IPS-18a (cell line): ENCODE measurements at regions not wholly inside any gene's neighbourhood (a gene's known extent, or its start where the extent isn't known, plus 50 kb on each side); places are given as distances from the start of the nearest gene placed in this dataset.
"Not testable (repeated sequence)": the region's sequence is repeated elsewhere in the genome, so short reads cannot be mapped to it uniquely, and the experiment has no call there.

Source experiments
- H3K27ac ChIP-seq: one replicate; pipeline ENCODE4 v1.5.1; 2013; ENCODE audit warnings: low read length
- H3K27me3 ChIP-seq: one replicate; pipeline ENCODE4 v1.6.1; 2013; ENCODE audit warnings: mild to moderate bottlenecking, low read length; ENCODE audit not compliant: control insufficient read depth, insufficient read depth
- H3K36me3 ChIP-seq: one replicate; pipeline ENCODE4 v1.6.1; 2013; ENCODE audit warnings: low read depth, low read length; ENCODE audit not compliant: control insufficient read depth
- H3K4me1 ChIP-seq: one replicate; pipeline ENCODE4 v1.6.1; 2013; ENCODE audit warnings: low read depth, low read length; ENCODE audit not compliant: control insufficient read depth
- H3K4me3 ChIP-seq: one replicate; pipeline ENCODE4 v1.5.1; 2013; ENCODE audit warnings: low read length
- H3K9ac ChIP-seq: one replicate; pipeline ENCODE4 v1.6.1; 2013; ENCODE audit warnings: mild to moderate bottlenecking, low read length, moderate library complexity
- H3K9me3 ChIP-seq: one replicate; pipeline ENCODE4 v1.6.1; 2013; ENCODE audit warnings: low read depth, low read length; ENCODE audit not compliant: control insufficient read depth

DNA sequence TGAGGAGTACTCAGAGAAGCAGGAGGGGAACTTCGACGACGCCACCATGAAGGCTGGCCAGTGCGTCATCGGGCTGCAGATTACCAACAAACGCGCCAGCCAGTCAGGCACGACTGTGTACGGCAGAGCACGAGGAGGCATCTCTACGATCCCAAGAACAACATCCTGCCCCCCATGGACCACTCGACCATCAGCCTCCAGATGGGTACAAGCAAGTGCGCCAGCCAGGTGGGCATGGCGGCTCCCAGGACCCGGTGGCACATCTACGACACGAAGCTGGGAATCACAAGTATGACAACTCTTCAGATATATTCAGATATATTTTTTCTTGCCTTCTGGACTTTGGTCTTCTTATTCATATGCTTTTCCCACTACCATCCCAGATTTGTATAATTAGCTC, 454.5 kb downstream of the TUBA3C start:
- not testable (repeated sequence) for H3K27me3 ChIP-seq, H3K36me3 ChIP-seq, H3K4me1 ChIP-seq, H3K4me3 ChIP-seq, H3K27ac ChIP-seq, H3K9ac ChIP-seq
- peaks cover 32% of the 10 kb centered on the region for H3K9me3 ChIP-seq

DNA sequence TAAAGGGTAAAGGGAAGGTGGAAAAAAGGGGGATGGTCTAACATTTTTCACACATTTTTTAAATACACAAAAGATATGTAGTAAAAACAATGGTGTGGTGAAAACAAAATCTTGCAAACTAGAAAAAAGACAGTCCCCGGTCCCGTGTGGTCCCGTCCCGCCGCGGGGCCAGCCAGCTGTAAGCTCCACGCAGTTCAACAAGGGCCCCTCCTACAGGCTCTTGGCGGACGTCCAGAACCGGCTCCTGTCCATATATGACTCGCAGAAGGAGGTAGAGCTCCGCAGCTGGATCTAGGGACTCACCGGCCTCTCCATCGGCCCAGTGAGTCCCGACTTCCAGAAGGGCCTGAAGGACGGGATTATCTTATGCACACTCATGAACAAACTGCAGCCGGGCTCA, 455.1 kb downstream of the TUBA3C start:
- not testable (repeated sequence) for H3K4me3 ChIP-seq, H3K9ac ChIP-seq, H3K27me3 ChIP-seq, H3K36me3 ChIP-seq, H3K4me1 ChIP-seq, H3K27ac ChIP-seq
- peaks cover 36% of the 10 kb centered on the region for H3K9me3 ChIP-seq

- not testable (repeated sequence) for H3K27ac ChIP-seq, H3K27me3 ChIP-seq, H3K4me1 ChIP-seq, H3K36me3 ChIP-seq, H3K4me3 ChIP-seq, H3K9ac ChIP-seq
- H3K9me3 ChIP-seq, result peaks cover 36% of the 10 kb centered on the region
Observed at GRCh38 chr13:18725242-18725822, 456.3 kb downstream of the TUBA3C start.

GRCh38 chr13:18714889-18715288, 466.7 kb downstream of the TUBA3C start:
- Histone ChIP-seq H3K27ac (no peak overlapping the region), H3K27me3 (no peaks in the 10 kb centered on the region), H3K4me1 (no peaks in the 10 kb centered on the region), H3K36me3 (no peaks in the 10 kb centered on the region), H3K9me3 (peaks cover 36% of the 10 kb centered on the region), H3K4me3 (no peak overlapping the region), H3K9ac (no peak overlapping the region)

GRCh38 chr13:18710673-18711072, 471.0 kb downstream of the TUBA3C start:
- not testable (repeated sequence) for H3K9ac ChIP-seq, H3K4me3 ChIP-seq, H3K36me3 ChIP-seq, H3K4me1 ChIP-seq, H3K27me3 ChIP-seq, H3K27ac ChIP-seq
- H3K9me3 ChIP-seq, result peaks cover 48% of the 10 kb centered on the region

DNA sequence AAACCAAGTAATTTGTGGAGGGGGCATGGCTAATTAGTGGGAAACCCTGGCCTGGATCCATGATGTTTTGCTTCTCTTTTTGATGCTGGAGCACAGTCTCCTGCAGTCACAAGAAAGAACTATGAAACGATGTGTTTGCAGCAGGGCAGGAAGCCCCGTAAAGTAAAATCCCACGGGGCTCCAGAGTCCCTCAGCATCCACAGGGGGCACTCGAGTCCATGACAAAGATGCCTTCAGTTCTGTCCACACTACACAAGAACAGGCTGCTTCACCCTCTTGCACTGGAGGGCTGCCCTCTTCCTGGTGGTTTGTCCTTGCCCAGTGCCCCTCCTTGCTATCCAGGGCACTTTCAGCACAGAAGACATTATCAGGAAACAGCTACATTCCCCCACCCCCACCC, 475.1 kb downstream of the TUBA3C start:
- H3K27ac ChIP-seq, H3K4me1 ChIP-seq, H3K27me3 ChIP-seq, H3K36me3 ChIP-seq, H3K9ac ChIP-seq, H3K4me3 ChIP-seq: not testable (repeated sequence)
- H3K9me3 ChIP-seq, result peaks cover 43% of the 10 kb centered on the region

DNA sequence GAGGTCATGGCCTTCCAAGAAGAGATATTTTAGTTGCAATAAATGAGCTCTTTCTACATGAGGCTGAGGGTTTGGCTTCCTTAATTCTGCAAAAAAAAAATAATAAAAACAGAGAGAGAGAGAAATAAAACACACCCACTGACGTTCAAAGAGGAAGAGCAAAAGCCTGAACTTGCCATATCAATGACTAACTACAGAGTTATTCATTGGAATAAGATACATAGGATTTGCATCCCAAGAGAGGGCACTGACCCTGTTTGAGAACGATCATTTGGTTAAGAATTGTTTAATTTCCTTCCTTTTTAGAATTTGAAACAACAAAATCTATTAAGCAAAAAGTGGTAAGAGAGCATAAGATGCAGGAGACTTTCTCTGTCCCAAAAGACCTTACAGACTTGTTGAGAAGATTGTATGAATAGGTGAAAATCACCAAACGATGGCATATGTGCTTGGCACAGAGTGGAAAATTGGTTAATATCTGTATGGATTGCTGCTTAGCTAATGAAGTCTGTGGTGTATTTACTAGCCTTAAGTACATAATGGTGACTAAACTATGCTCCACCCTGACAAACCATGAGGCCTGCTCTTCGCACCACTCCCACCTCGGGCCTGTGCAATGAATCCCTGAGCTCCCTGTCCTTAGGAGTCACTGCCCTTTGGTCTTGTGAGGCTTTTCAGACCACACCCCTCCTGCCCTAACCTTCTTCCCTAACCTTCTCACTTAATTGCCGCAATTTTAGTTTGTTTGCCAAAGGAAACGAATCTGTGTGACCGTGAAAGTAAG, 479.0 kb downstream of the TUBA3C start:
- H3K36me3 ChIP-seq, H3K4me1 ChIP-seq, H3K27me3 ChIP-seq, H3K4me3 ChIP-seq, H3K27ac ChIP-seq, H3K9ac ChIP-seq: not testable (repeated sequence)
- peaks cover 47% of the 10 kb centered on the region for H3K9me3 ChIP-seq

DNA sequence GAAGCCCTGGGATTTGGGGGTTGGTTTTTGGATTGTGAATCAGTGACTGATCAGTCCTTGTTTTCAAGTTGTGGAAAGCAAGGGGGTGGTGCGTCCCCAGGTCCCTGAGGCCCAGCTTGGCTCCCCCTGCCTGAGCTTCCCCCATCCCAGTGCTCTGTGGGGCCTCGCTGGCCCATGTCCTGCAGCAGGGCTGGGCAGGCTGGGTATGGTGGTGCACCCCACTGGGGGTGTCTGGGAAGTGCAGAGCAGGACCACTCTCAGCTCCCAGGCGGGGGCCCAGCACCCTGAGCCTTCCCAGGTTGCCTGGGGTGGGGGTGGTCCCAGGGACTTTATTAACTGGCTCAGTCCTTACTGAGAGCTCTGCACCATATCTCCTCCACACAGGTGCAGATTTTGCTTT, 483.3 kb downstream of the TUBA3C start:
- H3K4me3 ChIP-seq, H3K4me1 ChIP-seq, H3K36me3 ChIP-seq, H3K9ac ChIP-seq, H3K27me3 ChIP-seq, H3K27ac ChIP-seq: not testable (repeated sequence)
- peaks cover 32% of the 10 kb centered on the region for H3K9me3 ChIP-seq

GRCh38 chr13:18697851-18698250, 483.8 kb downstream of the TUBA3C start:
- H3K36me3 ChIP-seq, H3K27ac ChIP-seq, H3K27me3 ChIP-seq, H3K4me1 ChIP-seq, H3K9ac ChIP-seq, H3K4me3 ChIP-seq: not testable (repeated sequence)
- peaks cover 34% of the 10 kb centered on the region for H3K9me3 ChIP-seq

DNA sequence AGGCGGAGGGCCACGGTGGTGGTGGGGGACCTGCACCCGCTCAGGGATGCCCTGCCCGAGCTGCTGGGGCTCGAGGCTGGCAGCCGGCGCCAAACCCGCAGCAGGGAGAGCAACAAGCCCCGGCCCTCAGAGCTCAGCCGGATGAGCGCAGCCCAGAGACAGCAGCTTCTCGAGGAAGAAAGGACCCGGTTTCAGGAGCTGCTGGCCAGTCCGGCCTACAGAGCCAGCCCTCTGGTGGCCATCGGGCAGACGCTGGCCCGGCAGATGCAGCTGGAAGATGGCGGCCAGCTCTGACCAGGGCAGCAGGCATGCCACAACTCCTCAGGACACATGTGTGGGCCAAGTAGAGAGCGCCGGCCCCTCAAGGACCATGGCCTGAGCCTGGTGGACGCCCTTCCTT, 484.4 kb downstream of the TUBA3C start:
- H3K4me1 ChIP-seq, H3K9ac ChIP-seq, H3K36me3 ChIP-seq, H3K27me3 ChIP-seq, H3K27ac ChIP-seq, H3K4me3 ChIP-seq: not testable (repeated sequence)
- H3K9me3 ChIP-seq, result peaks cover 28% of the 10 kb centered on the region

DNA sequence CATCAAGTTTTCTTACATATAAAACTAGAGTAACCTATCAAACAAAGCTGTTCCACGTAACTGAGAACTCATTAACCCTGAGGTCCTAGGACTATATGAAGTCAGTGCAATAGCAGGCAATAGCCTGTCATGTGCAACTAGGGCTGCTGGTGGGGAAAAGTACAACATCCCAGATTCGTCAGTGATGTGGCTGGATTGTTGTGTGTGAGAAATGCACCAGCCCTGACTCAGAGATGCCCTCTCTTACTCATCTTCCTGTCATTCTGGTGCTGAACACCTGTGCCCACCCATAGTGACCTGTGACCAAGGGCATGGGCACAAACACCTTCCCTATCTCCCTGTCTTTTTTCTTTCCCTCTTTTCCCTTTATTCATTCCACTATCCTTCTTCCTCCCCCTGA, 504.2 kb downstream of the TUBA3C start:
- not testable (repeated sequence) for H3K27ac ChIP-seq, H3K4me3 ChIP-seq, H3K9ac ChIP-seq, H3K27me3 ChIP-seq, H3K36me3 ChIP-seq, H3K4me1 ChIP-seq
- peaks cover 12% of the 10 kb centered on the region for H3K9me3 ChIP-seq

DNA sequence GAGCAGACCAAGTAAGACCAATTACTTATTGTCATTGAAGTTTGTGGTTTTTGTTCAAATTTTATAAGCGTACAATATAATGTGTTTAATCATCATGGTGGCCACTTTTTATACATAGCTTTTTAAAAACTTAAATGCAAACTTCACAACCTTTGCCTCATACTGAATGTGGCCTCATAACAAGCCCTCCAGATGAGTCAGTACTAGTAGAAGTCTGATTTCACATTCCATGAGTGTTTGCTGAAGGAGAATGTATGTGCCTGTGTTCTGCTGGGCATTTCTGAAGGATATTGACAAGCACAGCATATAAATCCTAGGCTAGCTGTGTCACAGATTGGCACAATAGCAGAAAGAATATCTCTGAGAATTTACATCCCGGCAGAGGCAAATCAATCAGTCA, 506.4 kb downstream of the TUBA3C start:
- H3K27ac ChIP-seq, H3K9ac ChIP-seq, H3K36me3 ChIP-seq, H3K9me3 ChIP-seq, H3K27me3 ChIP-seq, H3K4me1 ChIP-seq, H3K4me3 ChIP-seq: not testable (repeated sequence)
